Liver (tissue), 8 donors: ENCODE measurements at regions not wholly inside any gene's neighbourhood (a gene's known extent, or its start where the extent isn't known, plus 50 kb on each side); places are given as distances from the start of the nearest gene placed in this dataset.

Experiments
- DNase-seq: peaks from one replicate; pipeline ENCODE4 v3.0.0-alpha.2; 2017; ENCODE audit warnings: low spot score
- H3K27ac ChIP-seq, 2 donors: one replicate each; pipeline ENCODE4 v1.7.0; 2013; ENCODE audit warnings: inconsistent platforms in 2 of 2, low read length in 2 of 2, control low read depth in 1 of 2, low read depth in 1 of 2, mild to moderate bottlenecking in 1 of 2
- H3K27me3 ChIP-seq, 4 donors: one replicate each; pipeline versions ENCODE4 v1.6.1 to v1.7.0; 2013; ENCODE audit warnings: low read length in 3 of 4, inconsistent platforms in 1 of 4, mild to moderate bottlenecking in 1 of 4, moderate library complexity in 1 of 4; ENCODE audit not compliant: control insufficient read depth in 4 of 4, insufficient read depth in 4 of 4
- H3K36me3 ChIP-seq, 4 donors: one replicate each; pipeline versions ENCODE4 v1.6.1 to v1.7.0; 2013; ENCODE audit warnings: low read length in 3 of 4, mild to moderate bottlenecking in 3 of 4, low read depth in 1 of 4, moderate library complexity in 1 of 4; ENCODE audit not compliant: control insufficient read depth in 4 of 4, insufficient read depth in 3 of 4
- H3K4me1 ChIP-seq, 4 donors: one replicate each; pipeline versions ENCODE4 v1.6.1 to v1.7.0; 2013; ENCODE audit warnings: low read length in 3 of 4, mild to moderate bottlenecking in 3 of 4, moderate library complexity in 1 of 4; ENCODE audit not compliant: control insufficient read depth in 4 of 4, insufficient read depth in 4 of 4
- H3K4me3 ChIP-seq, 3 donors: one replicate each; pipeline versions ENCODE4 v1.6.1 to v1.7.0; 2013; ENCODE audit warnings: low read length in 3 of 3, control low read depth in 1 of 3, low read depth in 1 of 3, mild to moderate bottlenecking in 1 of 3
- H3K9ac ChIP-seq, 2 donors: one replicate each; pipeline ENCODE4 v1.7.0; 2013; ENCODE audit warnings: low read length in 2 of 2, mild to moderate bottlenecking in 2 of 2, moderate library complexity in 2 of 2, control low read depth in 1 of 2, low read depth in 1 of 2
- H3K9me3 ChIP-seq, 4 donors: one replicate each; pipeline versions ENCODE4 v1.6.1 to v1.7.0; 2013; ENCODE audit warnings: low read length in 3 of 4; ENCODE audit not compliant: control insufficient read depth in 4 of 4
- EGR1 ChIP-seq, 2 donors: IDR thresholded peaks; 2 replicates each; pipeline ENCODE4 v1.6.1; 2016 to 2018; ENCODE audit warnings: antibody characterized with exemption in 2 of 2, low read depth in 2 of 2
- FOXA1 ChIP-seq: IDR thresholded peaks from 2 replicates; pipeline ENCODE4 v1.6.1; 2016; ENCODE audit warnings: antibody characterized with exemption
- FOXA2 ChIP-seq: IDR thresholded peaks from 2 replicates; pipeline ENCODE4 v1.6.1; 2016; ENCODE audit warnings: antibody characterized with exemption
- HNF4A ChIP-seq, 2 donors: conservative IDR thresholded peaks; 2 replicates each; pipeline ENCODE4 v1.6.1; 2016; ENCODE audit warnings: antibody characterized with exemption in 2 of 2, mild to moderate bottlenecking in 2 of 2
- JUND ChIP-seq, 2 donors: IDR thresholded peaks; 2 replicates each; pipeline ENCODE4 v1.6.1; 2016; ENCODE audit warnings: antibody characterized with exemption in 2 of 2
- NR2F2 ChIP-seq: IDR thresholded peaks from 2 replicates; pipeline ENCODE4 v1.6.1; 2016; ENCODE audit warnings: antibody characterized with exemption
- RAD21 ChIP-seq, 2 donors: IDR thresholded peaks; 2 replicates each; pipeline ENCODE4 v1.6.1; 2016; ENCODE audit warnings: antibody characterized with exemption in 2 of 2, mild to moderate bottlenecking in 2 of 2
- RXRA ChIP-seq, 2 donors: IDR thresholded peaks; 2 replicates each; pipeline ENCODE4 v1.6.1; 2017 to 2018; ENCODE audit warnings: antibody characterized with exemption in 2 of 2, mild to moderate bottlenecking in 1 of 2
- SP1 ChIP-seq: IDR thresholded peaks from 2 replicates; pipeline ENCODE4 v1.6.1; 2018; ENCODE audit warnings: antibody characterized with exemption, mild to moderate bottlenecking
- TAF1 ChIP-seq: conservative IDR thresholded peaks from 2 replicates; pipeline ENCODE4 v1.6.1; 2016; ENCODE audit warnings: antibody characterized with exemption, mild to moderate bottlenecking
- YY1 ChIP-seq: IDR thresholded peaks from 2 replicates; pipeline ENCODE4 v1.6.1; 2016; ENCODE audit warnings: antibody characterized with exemption, mild to moderate bottlenecking
- WGBS: extraction: QIAGEN DNeasy Blood & Tissue Kit; methylation state at CpG from one replicate; pipeline ENCODE4 v1.1.7; 2013; 5-methylcytosine and 5-hydroxymethylcytosine counted together
- TF ChIP-seq, protein P1 (sequence below): IDR thresholded peaks from 2 replicates; pipeline ENCODE4 v1.6.1; 2016; ENCODE audit warnings: antibody characterized with exemption
- TF ChIP-seq, protein P2 (sequence below): IDR thresholded peaks from 2 replicates; pipeline ENCODE4 v1.6.1; 2016; ENCODE audit warnings: antibody characterized with exemption, mild to moderate bottlenecking
- TF ChIP-seq, protein P3 (sequence below): fragments of 150-350 bp; IDR thresholded peaks from 2 replicates; pipeline ENCODE4 v1.5.1; 2017; ENCODE audit warnings: improper control_type of control experiment, low read depth, low read length; ENCODE audit not compliant: missing input control
- TF ChIP-seq, protein P4 (sequence below): IDR thresholded peaks from 2 replicates; pipeline ENCODE4 v1.6.1; 2016; ENCODE audit warnings: antibody characterized with exemption
- TF ChIP-seq, protein P5 (sequence below): IDR thresholded peaks from 2 replicates; pipeline ENCODE4 v1.6.1; 2016; ENCODE audit warnings: antibody characterized with exemption
- donor health status: healthy.
- donor health status: healthy.
- donor health status: healthy.
- donor health status: healthy.
- donor health status: healthy.

DNA sequence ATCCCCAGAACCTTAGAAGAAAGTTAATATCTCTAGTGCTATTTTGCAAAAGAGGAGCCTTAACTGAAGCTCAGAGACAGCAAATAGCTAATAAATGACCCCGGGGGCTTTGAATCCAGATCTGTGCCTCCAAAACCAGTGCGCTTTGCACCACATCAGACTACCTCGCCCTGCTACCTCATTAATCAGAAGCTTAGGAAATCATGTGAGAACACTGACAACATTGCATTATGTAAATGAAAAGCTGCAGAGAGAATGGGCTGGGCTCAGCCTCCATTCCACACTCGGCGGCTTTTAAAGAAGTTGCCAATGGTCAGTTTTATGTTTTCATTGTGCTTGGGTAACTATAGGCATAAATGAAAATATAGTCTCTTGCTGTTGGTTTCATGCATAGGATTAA, 54.0 kb upstream of the STMND1 start:
- Histone ChIP-seq H3K4me3 (no peak overlapping the region), H3K36me3 (no peaks in the 10 kb centered on the region), H3K27me3 (no peaks in the 10 kb centered on the region), H3K9ac (no peak overlapping the region), H3K27ac (no peak overlapping the region), H3K9me3 (no peaks in the 10 kb centered on the region), H3K4me1 (peaks cover 0 to 4% (median 3%) of the 10 kb centered on the region in 4 donors)
- TF ChIP-seq, protein P1, sequence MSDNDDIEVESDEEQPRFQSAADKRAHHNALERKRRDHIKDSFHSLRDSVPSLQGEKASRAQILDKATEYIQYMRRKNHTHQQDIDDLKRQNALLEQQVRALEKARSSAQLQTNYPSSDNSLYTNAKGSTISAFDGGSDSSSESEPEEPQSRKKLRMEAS, result no peak
- TF ChIP-seq NR2F2, result no peak
- no peak for TF ChIP-seq HNF4A (conservative IDR thresholded peaks at IDR 0.05)
- no peak for TF ChIP-seq TAF1
- no peak for TF ChIP-seq EGR1 (IDR thresholded peaks at IDR 0.05; ENCODE audit: low read depth in 2 of 2)
- TF ChIP-seq RAD21 (IDR thresholded peaks at IDR 0.05), result no peak
- TF ChIP-seq, protein P2, sequence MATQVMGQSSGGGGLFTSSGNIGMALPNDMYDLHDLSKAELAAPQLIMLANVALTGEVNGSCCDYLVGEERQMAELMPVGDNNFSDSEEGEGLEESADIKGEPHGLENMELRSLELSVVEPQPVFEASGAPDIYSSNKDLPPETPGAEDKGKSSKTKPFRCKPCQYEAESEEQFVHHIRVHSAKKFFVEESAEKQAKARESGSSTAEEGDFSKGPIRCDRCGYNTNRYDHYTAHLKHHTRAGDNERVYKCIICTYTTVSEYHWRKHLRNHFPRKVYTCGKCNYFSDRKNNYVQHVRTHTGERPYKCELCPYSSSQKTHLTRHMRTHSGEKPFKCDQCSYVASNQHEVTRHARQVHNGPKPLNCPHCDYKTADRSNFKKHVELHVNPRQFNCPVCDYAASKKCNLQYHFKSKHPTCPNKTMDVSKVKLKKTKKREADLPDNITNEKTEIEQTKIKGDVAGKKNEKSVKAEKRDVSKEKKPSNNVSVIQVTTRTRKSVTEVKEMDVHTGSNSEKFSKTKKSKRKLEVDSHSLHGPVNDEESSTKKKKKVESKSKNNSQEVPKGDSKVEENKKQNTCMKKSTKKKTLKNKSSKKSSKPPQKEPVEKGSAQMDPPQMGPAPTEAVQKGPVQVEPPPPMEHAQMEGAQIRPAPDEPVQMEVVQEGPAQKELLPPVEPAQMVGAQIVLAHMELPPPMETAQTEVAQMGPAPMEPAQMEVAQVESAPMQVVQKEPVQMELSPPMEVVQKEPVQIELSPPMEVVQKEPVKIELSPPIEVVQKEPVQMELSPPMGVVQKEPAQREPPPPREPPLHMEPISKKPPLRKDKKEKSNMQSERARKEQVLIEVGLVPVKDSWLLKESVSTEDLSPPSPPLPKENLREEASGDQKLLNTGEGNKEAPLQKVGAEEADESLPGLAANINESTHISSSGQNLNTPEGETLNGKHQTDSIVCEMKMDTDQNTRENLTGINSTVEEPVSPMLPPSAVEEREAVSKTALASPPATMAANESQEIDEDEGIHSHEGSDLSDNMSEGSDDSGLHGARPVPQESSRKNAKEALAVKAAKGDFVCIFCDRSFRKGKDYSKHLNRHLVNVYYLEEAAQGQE, result no peak
- TF ChIP-seq, protein P3, sequence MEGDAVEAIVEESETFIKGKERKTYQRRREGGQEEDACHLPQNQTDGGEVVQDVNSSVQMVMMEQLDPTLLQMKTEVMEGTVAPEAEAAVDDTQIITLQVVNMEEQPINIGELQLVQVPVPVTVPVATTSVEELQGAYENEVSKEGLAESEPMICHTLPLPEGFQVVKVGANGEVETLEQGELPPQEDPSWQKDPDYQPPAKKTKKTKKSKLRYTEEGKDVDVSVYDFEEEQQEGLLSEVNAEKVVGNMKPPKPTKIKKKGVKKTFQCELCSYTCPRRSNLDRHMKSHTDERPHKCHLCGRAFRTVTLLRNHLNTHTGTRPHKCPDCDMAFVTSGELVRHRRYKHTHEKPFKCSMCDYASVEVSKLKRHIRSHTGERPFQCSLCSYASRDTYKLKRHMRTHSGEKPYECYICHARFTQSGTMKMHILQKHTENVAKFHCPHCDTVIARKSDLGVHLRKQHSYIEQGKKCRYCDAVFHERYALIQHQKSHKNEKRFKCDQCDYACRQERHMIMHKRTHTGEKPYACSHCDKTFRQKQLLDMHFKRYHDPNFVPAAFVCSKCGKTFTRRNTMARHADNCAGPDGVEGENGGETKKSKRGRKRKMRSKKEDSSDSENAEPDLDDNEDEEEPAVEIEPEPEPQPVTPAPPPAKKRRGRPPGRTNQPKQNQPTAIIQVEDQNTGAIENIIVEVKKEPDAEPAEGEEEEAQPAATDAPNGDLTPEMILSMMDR, result no peak
- TF ChIP-seq SP1, result no peak
- no peak for TF ChIP-seq RXRA (IDR thresholded peaks at IDR 0.05)
- no peak for TF ChIP-seq YY1
- no peak for TF ChIP-seq JUND (IDR thresholded peaks at IDR 0.05)
- TF ChIP-seq, protein P4, sequence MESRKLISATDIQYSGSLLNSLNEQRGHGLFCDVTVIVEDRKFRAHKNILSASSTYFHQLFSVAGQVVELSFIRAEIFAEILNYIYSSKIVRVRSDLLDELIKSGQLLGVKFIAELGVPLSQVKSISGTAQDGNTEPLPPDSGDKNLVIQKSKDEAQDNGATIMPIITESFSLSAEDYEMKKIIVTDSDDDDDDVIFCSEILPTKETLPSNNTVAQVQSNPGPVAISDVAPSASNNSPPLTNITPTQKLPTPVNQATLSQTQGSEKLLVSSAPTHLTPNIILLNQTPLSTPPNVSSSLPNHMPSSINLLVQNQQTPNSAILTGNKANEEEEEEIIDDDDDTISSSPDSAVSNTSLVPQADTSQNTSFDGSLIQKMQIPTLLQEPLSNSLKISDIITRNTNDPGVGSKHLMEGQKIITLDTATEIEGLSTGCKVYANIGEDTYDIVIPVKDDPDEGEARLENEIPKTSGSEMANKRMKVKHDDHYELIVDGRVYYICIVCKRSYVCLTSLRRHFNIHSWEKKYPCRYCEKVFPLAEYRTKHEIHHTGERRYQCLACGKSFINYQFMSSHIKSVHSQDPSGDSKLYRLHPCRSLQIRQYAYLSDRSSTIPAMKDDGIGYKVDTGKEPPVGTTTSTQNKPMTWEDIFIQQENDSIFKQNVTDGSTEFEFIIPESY, result no peak
- TF ChIP-seq FOXA2, result no peak
- no peak for TF ChIP-seq FOXA1
- TF ChIP-seq, protein P5, sequence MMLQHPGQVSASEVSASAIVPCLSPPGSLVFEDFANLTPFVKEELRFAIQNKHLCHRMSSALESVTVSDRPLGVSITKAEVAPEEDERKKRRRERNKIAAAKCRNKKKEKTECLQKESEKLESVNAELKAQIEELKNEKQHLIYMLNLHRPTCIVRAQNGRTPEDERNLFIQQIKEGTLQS, result no peak
- DNase-seq, result no peak
- WGBS, result 93% methylated on average over 5 of the region's 5 CpGs
